Peyer's patch (tissue), 4 donors: ENCODE measurements at regions not wholly inside any gene's neighbourhood (a gene's known extent, or its start where the extent isn't known, plus 50 kb on each side); places are given as distances from the start of the nearest gene placed in this dataset.

Source experiments
- CTCF ChIP-seq, 6 experiments: fragments of 450-650 bp in 4 of 6; fragments of 200-600 bp in 2 of 6; sonication (generic) in 1 of 6; IDR thresholded peaks; one replicate each; pipeline ENCODE4 v1.5.1; 2017 to 2019; ENCODE audit warnings: antibody characterized with exemption in 6 of 6, mild to moderate bottlenecking in 3 of 6, moderate library complexity in 1 of 6
- POLR2A ChIP-seq, 2 donors: fragments of 450-650 bp; IDR thresholded peaks; one replicate each; pipeline ENCODE4 v1.5.1; 2017; ENCODE audit warnings: antibody characterized with exemption in 2 of 2, mild to moderate bottlenecking in 2 of 2, moderate library complexity in 2 of 2

- TF ChIP-seq CTCF (IDR thresholded peaks at IDR 0.05) (peak in 4 of 6 experiments; percentile 34 to 46 (median 42)), POLR2A (IDR thresholded peaks at IDR 0.05) (no peak)
Observed at GRCh38 chr7:119175911-119176627, 951.6 kb downstream of the ANKRD7 start.
